Neural progenitor cell (in vitro differentiated cells): ENCODE measurements at regions not wholly inside any gene's neighbourhood (a gene's known extent, or its start where the extent isn't known, plus 50 kb on each side); places are given as distances from the start of the nearest gene placed in this dataset.

Experiments used
- DNase-seq: peaks from one replicate; pipeline ENCODE4 v3.0.0-alpha.2; 2016; ENCODE audit warnings: low spot score
- H2AFZ ChIP-seq: fragments of 200-600 bp; sonication (generic); replicated peaks from 2 replicates; pipeline ENCODE4 v1.6.1; 2016; ENCODE audit warnings: antibody characterized with exemption
- H3F3A ChIP-seq: fragments of 200-600 bp; sonication (generic); 2 replicates; pipeline ENCODE4 v1.6.1; 2016; ENCODE audit warnings: antibody characterized with exemption, low read depth
- H3K27ac ChIP-seq: fragments of 200-600 bp; sonication (generic); 2 replicates; pipeline ENCODE4 v1.5.1; 2016; ENCODE audit warnings: mild to moderate bottlenecking
- H3K27me3 ChIP-seq: fragments of 200-600 bp; sonication (generic); 2 replicates; pipeline ENCODE4 v1.6.1; 2016; ENCODE audit warnings: mild to moderate bottlenecking, moderate library complexity
- H3K36me3 ChIP-seq: fragments of 200-600 bp; sonication (generic); 2 replicates; pipeline ENCODE4 v1.5.1; 2016
- H3K4me1 ChIP-seq: fragments of 200-600 bp; sonication (generic); 2 replicates; pipeline ENCODE4 v1.6.1; 2016; ENCODE audit warnings: mixed run types
- H3K4me2 ChIP-seq: fragments of 200-600 bp; sonication (generic); 2 replicates; pipeline ENCODE4 v1.6.1; 2016
- H3K4me3 ChIP-seq: fragments of 200-600 bp; sonication (generic); 2 replicates; pipeline ENCODE4 v1.5.1; 2016
- H3K79me2 ChIP-seq: fragments of 200-600 bp; sonication (generic); 2 replicates; pipeline ENCODE4 v1.6.1; 2016; ENCODE audit warnings: low read depth
- H3K9ac ChIP-seq: fragments of 200-600 bp; sonication (generic); 2 replicates; pipeline ENCODE4 v1.6.1; 2016
- H3K9me3 ChIP-seq: fragments of 200-600 bp; sonication (generic); 2 replicates; pipeline ENCODE4 v1.5.1; 2016; ENCODE audit warnings: low read depth
- H4K20me1 ChIP-seq: fragments of 200-600 bp; sonication (generic); 2 replicates; pipeline ENCODE4 v1.6.1; 2016; ENCODE audit warnings: low read depth
- H3K27ac Mint-ChIP-seq: 3 replicates; pipeline ENCODE4 v1.8.0; 2021; ENCODE audit warnings: mixed read lengths
- H3K27me3 Mint-ChIP-seq: 2 replicates; pipeline ENCODE4 v1.8.0; 2022; ENCODE audit warnings: low read depth, mild to moderate bottlenecking, inconsistent platforms, moderate library complexity, mixed read lengths; ENCODE audit not compliant: insufficient read depth
- H3K36me3 Mint-ChIP-seq: 3 replicates; pipeline ENCODE4 v1.8.0; 2021; ENCODE audit warnings: mixed read lengths
- H3K4me1 Mint-ChIP-seq: 3 replicates; pipeline ENCODE4 v1.8.0; 2021; ENCODE audit warnings: mixed read lengths
- H3K4me3 Mint-ChIP-seq: 3 replicates; pipeline ENCODE4 v1.8.0; 2021; ENCODE audit warnings: mild to moderate bottlenecking, moderate library complexity, mixed read lengths
- H3K9me3 Mint-ChIP-seq: 3 replicates; pipeline ENCODE4 v1.8.0; 2020; ENCODE audit warnings: mixed read lengths
- EZH2 ChIP-seq: fragments of 200-600 bp; sonication (generic); IDR thresholded peaks from 2 replicates; pipeline ENCODE4 v1.6.1; 2017; ENCODE audit warnings: antibody characterized with exemption, mild to moderate bottlenecking, moderate library complexity
- EZH2phosphoT487 ChIP-seq: fragments of 200-600 bp; sonication (generic); IDR thresholded peaks from 2 replicates; pipeline ENCODE4 v1.6.1; 2017; ENCODE audit warnings: antibody characterized with exemption
- TF ChIP-seq, protein P1 (sequence below): fragments of 200-600 bp; sonication (generic); IDR thresholded peaks from 2 replicates; pipeline ENCODE4 v1.5.1; 2017; ENCODE audit warnings: antibody characterized with exemption, mild to moderate bottlenecking

DNA sequence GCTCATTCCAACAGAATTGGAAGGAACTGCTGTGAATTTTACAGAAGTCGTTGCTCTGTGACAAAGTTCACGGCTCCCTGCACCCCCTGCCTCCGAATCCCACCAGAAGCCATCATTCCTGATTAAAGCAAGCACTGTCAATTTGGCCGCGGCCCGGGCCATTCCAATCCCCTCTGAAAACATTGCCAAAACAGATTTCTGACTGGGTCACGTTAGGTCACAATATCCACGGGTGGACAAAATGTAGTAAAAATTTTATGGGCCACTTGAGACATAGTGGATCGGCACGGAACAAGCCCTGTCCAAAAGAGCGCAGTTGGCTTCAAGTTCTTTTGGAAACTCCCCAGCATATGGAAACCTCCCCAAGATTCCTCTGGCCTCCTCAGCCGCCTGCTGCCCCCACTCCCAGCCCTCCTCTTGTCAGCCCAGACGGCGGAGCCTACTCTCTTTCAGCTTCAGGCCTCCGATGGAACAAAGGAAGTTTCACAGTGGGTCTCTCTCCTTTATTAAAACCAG lies 67.2 kb upstream of the IFNAR2 start:
- Histone ChIP-seq H3K4me3 (no peak overlapping the region), H3K9ac (no peak overlapping the region), H3K4me1 (peaks cover 15% of the 10 kb centered on the region), H3K27ac (no peak overlapping the region), H2AFZ (no peak overlapping the region), H3K27me3 (no peaks in the 10 kb centered on the region), H3K36me3 (no peaks in the 10 kb centered on the region), H3K9me3 (no peaks in the 10 kb centered on the region), H3K79me2 (no peaks in the 10 kb centered on the region), H3F3A (peaks cover 20% of the 10 kb centered on the region), H4K20me1 (no peaks in the 10 kb centered on the region), H3K4me2 (peak overlapping the region; percentile 60)
- peaks cover 19% of the 10 kb centered on the region for H3K27me3 Mint-ChIP-seq
- peak; percentile 73 for DNase-seq
- peaks cover 39% of the 10 kb centered on the region for H3K4me1 Mint-ChIP-seq
- TF ChIP-seq EZH2 (no peak), EZH2phosphoT487 (no peak)
- TF ChIP-seq, protein P1, sequence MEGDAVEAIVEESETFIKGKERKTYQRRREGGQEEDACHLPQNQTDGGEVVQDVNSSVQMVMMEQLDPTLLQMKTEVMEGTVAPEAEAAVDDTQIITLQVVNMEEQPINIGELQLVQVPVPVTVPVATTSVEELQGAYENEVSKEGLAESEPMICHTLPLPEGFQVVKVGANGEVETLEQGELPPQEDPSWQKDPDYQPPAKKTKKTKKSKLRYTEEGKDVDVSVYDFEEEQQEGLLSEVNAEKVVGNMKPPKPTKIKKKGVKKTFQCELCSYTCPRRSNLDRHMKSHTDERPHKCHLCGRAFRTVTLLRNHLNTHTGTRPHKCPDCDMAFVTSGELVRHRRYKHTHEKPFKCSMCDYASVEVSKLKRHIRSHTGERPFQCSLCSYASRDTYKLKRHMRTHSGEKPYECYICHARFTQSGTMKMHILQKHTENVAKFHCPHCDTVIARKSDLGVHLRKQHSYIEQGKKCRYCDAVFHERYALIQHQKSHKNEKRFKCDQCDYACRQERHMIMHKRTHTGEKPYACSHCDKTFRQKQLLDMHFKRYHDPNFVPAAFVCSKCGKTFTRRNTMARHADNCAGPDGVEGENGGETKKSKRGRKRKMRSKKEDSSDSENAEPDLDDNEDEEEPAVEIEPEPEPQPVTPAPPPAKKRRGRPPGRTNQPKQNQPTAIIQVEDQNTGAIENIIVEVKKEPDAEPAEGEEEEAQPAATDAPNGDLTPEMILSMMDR, result no peak
- no peaks in the 10 kb centered on the region for H3K36me3 Mint-ChIP-seq
- H3K27ac Mint-ChIP-seq, result peak overlapping the region; percentile 90
- H3K4me3 Mint-ChIP-seq, result peak overlapping the region; percentile 58
- H3K9me3 Mint-ChIP-seq, result peaks cover 25% of the 10 kb centered on the region

DNA sequence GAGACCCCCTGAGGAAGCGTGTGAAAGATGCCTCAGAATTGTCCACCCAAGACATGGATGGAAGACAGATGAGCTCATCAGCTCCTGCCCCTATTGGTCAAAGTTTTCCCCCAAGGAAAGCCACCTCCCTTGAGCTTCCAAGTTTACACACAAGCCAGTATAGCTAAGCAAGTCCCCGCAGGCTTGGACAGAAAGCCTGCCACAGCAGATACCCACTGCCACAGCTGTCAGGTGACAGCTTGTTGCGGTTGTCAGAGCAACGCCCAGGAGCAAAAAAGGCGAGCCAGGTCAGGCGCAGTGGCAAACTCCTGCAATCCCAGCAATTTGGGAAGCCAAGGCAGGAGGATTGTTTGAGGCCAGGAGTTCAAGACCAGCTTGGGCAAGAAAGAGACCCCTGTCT lies 60.9 kb upstream of the IFNAR2 start:
- Mint-ChIP-seq H3K27ac (no peak overlapping the region), H3K4me1 (peaks cover 28% of the 10 kb centered on the region), H3K27me3 (peaks cover 14% of the 10 kb centered on the region), H3K9me3 (peaks cover 15% of the 10 kb centered on the region), H3K36me3 (no peaks in the 10 kb centered on the region), H3K4me3 (no peak overlapping the region)
- no peak overlapping the region for H2AFZ ChIP-seq
- H3K27ac ChIP-seq, result no peak overlapping the region
- no peak for DNase-seq
- no peaks in the 10 kb centered on the region for H3K36me3 ChIP-seq
- H3K9me3 ChIP-seq, result no peaks in the 10 kb centered on the region
- H3K79me2 ChIP-seq, result no peaks in the 10 kb centered on the region
- H3F3A ChIP-seq, result peaks cover 8% of the 10 kb centered on the region
- H3K9ac ChIP-seq, result no peak overlapping the region
- no peak overlapping the region for H3K4me2 ChIP-seq
- H3K27me3 ChIP-seq, result no peaks in the 10 kb centered on the region
- no peaks in the 10 kb centered on the region for H4K20me1 ChIP-seq
- no peak overlapping the region for H3K4me3 ChIP-seq
- peaks cover 11% of the 10 kb centered on the region for H3K4me1 ChIP-seq
- TF ChIP-seq EZH2phosphoT487, result no peak
- TF ChIP-seq EZH2, result no peak
- TF ChIP-seq, protein P1, result no peak

DNA sequence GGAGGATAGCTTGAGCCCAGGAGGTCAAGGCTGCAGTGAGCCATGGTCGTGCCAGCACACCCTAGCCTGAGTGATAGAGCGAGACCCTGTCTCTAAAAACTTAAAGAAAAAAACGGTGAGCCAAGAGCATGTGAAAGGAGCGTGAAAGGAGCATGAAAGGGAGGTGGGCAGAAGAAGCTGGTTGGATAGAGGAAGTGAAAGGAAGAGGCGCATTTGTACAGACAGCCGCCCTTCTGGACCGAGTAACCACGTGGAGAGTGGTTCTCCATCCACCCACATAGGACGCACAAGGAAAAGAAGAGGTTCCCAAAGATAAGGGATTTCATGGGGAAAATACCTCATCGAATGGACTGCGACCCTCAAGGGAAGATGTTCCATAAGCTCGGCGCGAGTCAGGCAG lies 60.4 kb upstream of the IFNAR2 start:
- Histone ChIP-seq H4K20me1 (no peaks in the 10 kb centered on the region), H3K36me3 (no peaks in the 10 kb centered on the region), H3F3A (peaks cover 8% of the 10 kb centered on the region), H3K9me3 (no peaks in the 10 kb centered on the region), H3K79me2 (no peaks in the 10 kb centered on the region), H3K4me3 (no peak overlapping the region), H3K27me3 (no peaks in the 10 kb centered on the region), H3K9ac (no peak overlapping the region), H3K4me1 (peaks cover 11% of the 10 kb centered on the region), H2AFZ (no peak overlapping the region), H3K27ac (no peak overlapping the region), H3K4me2 (no peak overlapping the region)
- no peak for DNase-seq
- H3K4me1 Mint-ChIP-seq, result peaks cover 26% of the 10 kb centered on the region
- no peak overlapping the region for H3K27ac Mint-ChIP-seq
- H3K4me3 Mint-ChIP-seq, result no peak overlapping the region
- no peaks in the 10 kb centered on the region for H3K36me3 Mint-ChIP-seq
- peaks cover 12% of the 10 kb centered on the region for H3K27me3 Mint-ChIP-seq
- TF ChIP-seq, protein P1, result no peak
- TF ChIP-seq EZH2phosphoT487, result no peak
- TF ChIP-seq EZH2, result no peak
- H3K9me3 Mint-ChIP-seq, result peaks cover 15% of the 10 kb centered on the region
